Stomach (tissue), 8 donors: ENCODE measurements at regions not wholly inside any gene's neighbourhood (a gene's known extent, or its start where the extent isn't known, plus 50 kb on each side); places are given as distances from the start of the nearest gene placed in this dataset.
"Not testable (repeated sequence)": the region's sequence is repeated elsewhere in the genome, so short reads cannot be mapped to it uniquely, and the experiment has no call there.

Experiments
- DNase-seq, 2 donors: peaks; one replicate each; pipeline versions ENCODE4 v3.0.0 to v3.0.0-alpha.2; 2013 to 2019
- H3K27ac ChIP-seq, 5 donors: fragments of 200-600 bp in 4 of 5; sonication (generic) in 4 of 5; one replicate each; pipeline ENCODE4 v1.5.1; 2013 to 2019; ENCODE audit warnings: mild to moderate bottlenecking in 1 of 5, moderate library complexity in 1 of 5
- H3K27me3 ChIP-seq, 3 donors: fragments of 200-600 bp; sonication (generic); one replicate each; pipeline ENCODE4 v1.5.1; 2017 to 2019; ENCODE audit warnings: mixed run types in 1 of 3
- H3K36me3 ChIP-seq, 4 donors: fragments of 200-600 bp; sonication (generic); 1 replicate in 3 of 4; 2 replicates in 1 of 4; pipeline ENCODE4 v1.5.1; 2016 to 2019
- H3K4me1 ChIP-seq, 4 donors: fragments of 200-600 bp; sonication (generic); one replicate each; pipeline ENCODE4 v1.5.1; 2016 to 2019
- H3K4me3 ChIP-seq, 4 donors: fragments of 200-600 bp; sonication (generic) in 3 of 4; one replicate each; pipeline ENCODE4 v1.5.1; 2016 to 2019; ENCODE audit warnings: mild to moderate bottlenecking in 1 of 4
- H3K9me3 ChIP-seq, 4 donors: fragments of 200-600 bp; sonication (generic); one replicate each; pipeline ENCODE4 v1.5.1; 2016 to 2019
- EP300 ChIP-seq: sonication (generic); formaldehyde crosslinking; IDR thresholded peaks from one replicate; pipeline ENCODE4 v1.6.1; 2017; ENCODE audit warnings: antibody characterized with exemption
- POLR2A ChIP-seq, 4 donors: fragments of 450-650 bp; IDR thresholded peaks; one replicate each; pipeline ENCODE4 v1.6.1; 2016; ENCODE audit warnings: antibody characterized with exemption in 4 of 4, control low read depth in 2 of 4, mild to moderate bottlenecking in 1 of 4, moderate library complexity in 1 of 4
- POLR2AphosphoS5 ChIP-seq, 3 donors: sonication (generic); formaldehyde crosslinking; IDR thresholded peaks; one replicate each; pipeline ENCODE4 v1.6.1; 2016; ENCODE audit warnings: antibody characterized with exemption in 3 of 3
- WGBS, 5 donors: extraction: QIAGEN DNeasy Blood & Tissue Kit in 3 of 5; methylation state at CpG; one replicate each; pipeline versions ENCODE4 v1.1.5 to v1.1.7; 2013 to 2018; 5-methylcytosine and 5-hydroxymethylcytosine counted together
- intact Hi-C: fragments of 100-400 bp; cut with DNase I; formaldehyde crosslinking; loops from one replicate; pipeline ENCODE4 v1.15.1; 2023; ENCODE audit warnings: low total_unique reads
- TF ChIP-seq, protein P1 (sequence below), 7 experiments: fragments of 450-650 bp in 4 of 7; fragments of 200-600 bp in 3 of 7; sonication (generic) in 3 of 7; IDR thresholded peaks; one replicate each; pipeline ENCODE4 v1.5.1; 2016 to 2019; ENCODE audit warnings: antibody characterized with exemption in 7 of 7, control low read depth in 2 of 7, mild to moderate bottlenecking in 1 of 7
- donor health status: healthy with polysubstance abuse.
- donor health status: Bipolar disorder and iron deficiency.
- donor health status: healthy.

DNA sequence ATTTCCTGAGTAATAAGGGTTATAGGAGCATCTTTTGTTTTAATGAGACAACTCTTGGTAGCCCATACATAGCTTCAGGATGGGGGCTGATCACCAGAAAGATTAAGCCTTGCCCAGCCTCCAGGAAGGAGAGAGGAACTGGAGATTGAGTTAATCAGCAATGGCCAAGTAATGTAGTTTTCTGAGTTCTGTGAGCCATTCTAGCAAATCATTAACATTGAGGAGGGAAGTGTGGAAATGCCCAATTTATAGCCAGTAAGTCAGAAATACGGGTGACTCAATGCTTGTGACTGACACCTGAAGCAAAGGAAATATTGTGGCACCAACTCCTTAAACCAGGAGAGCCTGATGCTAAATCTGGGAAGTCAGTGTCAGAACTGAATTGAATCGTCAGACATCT, 205.1 kb upstream of the SRD5A2 start:
- TF ChIP-seq POLR2A (IDR thresholded peaks at IDR 0.05) (no peak), POLR2AphosphoS5 (IDR thresholded peaks at IDR 0.05) (no peak)
- 55 to 61% (median 58%) methylated on average over 2 of the region's 2 CpGs for WGBS, 5 donors
- no peak overlapping the region for H3K27ac ChIP-seq
- no peaks in the 10 kb centered on the region for H3K27me3 ChIP-seq
- intact Hi-C loops, result no loop called here
- no peaks in the 10 kb centered on the region for H3K4me1 ChIP-seq
- peaks cover 0 to 14% (median 11%) of the 10 kb centered on the region in 4 donors for H3K9me3 ChIP-seq
- DNase-seq, result no peak
- H3K36me3 ChIP-seq, result no peaks in the 10 kb centered on the region
- H3K4me3 ChIP-seq, result no peak overlapping the region

DNA sequence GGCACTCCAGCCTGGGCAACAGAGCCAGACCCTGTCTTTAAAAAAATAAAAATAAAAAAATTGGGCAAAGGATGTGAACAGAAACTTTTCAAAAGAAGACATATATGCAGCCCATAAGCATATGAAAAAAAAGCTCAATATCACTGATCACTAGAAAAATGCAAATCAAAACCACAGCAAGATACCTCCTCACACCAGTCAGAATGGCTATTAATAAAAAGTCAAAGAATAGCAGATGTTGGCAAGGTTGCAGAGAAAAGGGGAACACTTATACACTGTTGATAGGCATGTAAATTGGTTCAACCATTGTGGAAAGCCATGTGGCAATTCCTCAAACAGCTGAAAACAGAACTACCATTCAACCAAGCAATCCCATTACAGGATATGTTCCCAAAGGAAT, 204.1 kb upstream of the SRD5A2 start:
- no peak for TF ChIP-seq POLR2A (IDR thresholded peaks at IDR 0.05)
- TF ChIP-seq POLR2AphosphoS5 (IDR thresholded peaks at IDR 0.05), result no peak
- no peak for TF ChIP-seq EP300
- TF ChIP-seq, protein P1, sequence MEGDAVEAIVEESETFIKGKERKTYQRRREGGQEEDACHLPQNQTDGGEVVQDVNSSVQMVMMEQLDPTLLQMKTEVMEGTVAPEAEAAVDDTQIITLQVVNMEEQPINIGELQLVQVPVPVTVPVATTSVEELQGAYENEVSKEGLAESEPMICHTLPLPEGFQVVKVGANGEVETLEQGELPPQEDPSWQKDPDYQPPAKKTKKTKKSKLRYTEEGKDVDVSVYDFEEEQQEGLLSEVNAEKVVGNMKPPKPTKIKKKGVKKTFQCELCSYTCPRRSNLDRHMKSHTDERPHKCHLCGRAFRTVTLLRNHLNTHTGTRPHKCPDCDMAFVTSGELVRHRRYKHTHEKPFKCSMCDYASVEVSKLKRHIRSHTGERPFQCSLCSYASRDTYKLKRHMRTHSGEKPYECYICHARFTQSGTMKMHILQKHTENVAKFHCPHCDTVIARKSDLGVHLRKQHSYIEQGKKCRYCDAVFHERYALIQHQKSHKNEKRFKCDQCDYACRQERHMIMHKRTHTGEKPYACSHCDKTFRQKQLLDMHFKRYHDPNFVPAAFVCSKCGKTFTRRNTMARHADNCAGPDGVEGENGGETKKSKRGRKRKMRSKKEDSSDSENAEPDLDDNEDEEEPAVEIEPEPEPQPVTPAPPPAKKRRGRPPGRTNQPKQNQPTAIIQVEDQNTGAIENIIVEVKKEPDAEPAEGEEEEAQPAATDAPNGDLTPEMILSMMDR (IDR thresholded peaks at IDR 0.05), result no peak
- Histone ChIP-seq H3K36me3 (no peaks in the 10 kb centered on the region), H3K4me1 (no peaks in the 10 kb centered on the region), H3K9me3 (peaks cover 0 to 14% (median 11%) of the 10 kb centered on the region in 4 donors), H3K4me3 (no peak overlapping the region), H3K27ac (no peak overlapping the region), H3K27me3 (no peaks in the 10 kb centered on the region)
- DNase-seq, result no peak
- intact Hi-C loops, result no loop called here

DNA sequence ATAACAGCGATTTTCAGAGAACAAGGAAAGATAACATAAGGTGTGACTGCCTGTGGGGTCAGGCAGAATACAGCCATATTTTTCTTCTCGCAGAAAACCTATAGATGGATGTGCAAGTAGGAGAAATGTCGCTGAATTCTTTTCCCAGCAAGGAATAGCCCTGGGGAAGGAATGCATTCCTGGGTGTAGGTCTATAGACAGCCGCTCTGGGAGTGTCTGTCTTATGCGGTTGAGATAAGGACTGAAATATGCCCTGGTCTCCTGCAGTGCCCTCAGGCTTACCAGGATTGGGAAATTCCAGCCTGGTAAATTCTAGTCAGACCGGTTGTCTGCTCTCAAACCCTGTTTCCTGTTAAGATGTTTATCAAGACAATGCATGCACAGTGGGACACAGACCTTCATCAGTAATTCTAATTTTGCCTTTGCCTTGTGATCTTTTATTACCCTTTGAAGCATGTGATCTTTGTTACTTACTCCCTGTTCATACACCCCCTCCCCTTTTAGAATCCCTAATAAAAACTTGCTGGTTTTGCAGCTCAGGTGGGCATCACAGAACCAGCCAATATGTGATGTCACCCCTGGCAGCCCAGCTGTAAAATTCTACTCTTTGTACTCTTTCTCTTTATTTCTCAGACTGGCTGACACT, 202.8 kb upstream of the SRD5A2 start:
- WGBS, 5 donors, result 75 to 83% (median 80%) methylated on average over 6 of the region's 6 CpGs
- H3K4me1 ChIP-seq, H3K27ac ChIP-seq, intact Hi-C loops, H3K27me3 ChIP-seq, H3K4me3 ChIP-seq, DNase-seq, H3K36me3 ChIP-seq: not testable (repeated sequence)
- H3K9me3 ChIP-seq, result peaks cover 0 to 14% (median 11%) of the 10 kb centered on the region in 4 donors

DNA sequence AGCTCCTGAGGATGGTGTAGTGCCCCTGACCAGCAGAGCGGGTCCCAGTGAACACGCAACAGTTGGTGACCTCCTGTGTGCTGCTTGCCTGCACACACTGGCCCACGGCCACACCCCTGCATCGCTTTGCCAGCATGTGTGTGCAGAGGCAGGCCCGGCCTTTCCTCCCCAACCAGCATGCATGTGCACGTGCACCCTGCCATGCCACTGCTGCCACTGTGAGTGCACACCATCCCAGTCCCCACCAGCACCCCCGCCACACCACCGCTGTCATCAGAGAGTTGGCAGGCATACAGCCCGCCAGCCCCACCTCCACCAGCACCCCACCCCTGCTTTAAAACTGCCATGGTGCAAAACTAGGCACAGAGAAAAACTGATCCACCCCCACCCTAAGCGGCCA, 197.4 kb upstream of the SRD5A2 start:
- no peaks in the 10 kb centered on the region for H3K4me1 ChIP-seq
- H3K27ac ChIP-seq, result no peak overlapping the region
- DNase-seq, result no peak
- WGBS, 5 donors, result 76 to 97% (median 83%) methylated on average over 6 to 10 of the region's 10 CpGs
- intact Hi-C loops, result no loop called here
- peaks cover 0 to 6% (median 2%) of the 10 kb centered on the region in 4 donors for H3K9me3 ChIP-seq
- no peak overlapping the region for H3K4me3 ChIP-seq
- H3K27me3 ChIP-seq, result no peaks in the 10 kb centered on the region
- H3K36me3 ChIP-seq, result no peaks in the 10 kb centered on the region
- TF ChIP-seq POLR2AphosphoS5 (IDR thresholded peaks at IDR 0.05) (no peak), EP300 (no peak), POLR2A (IDR thresholded peaks at IDR 0.05) (no peak)
- TF ChIP-seq, protein P1 (IDR thresholded peaks at IDR 0.05), result no peak

DNA sequence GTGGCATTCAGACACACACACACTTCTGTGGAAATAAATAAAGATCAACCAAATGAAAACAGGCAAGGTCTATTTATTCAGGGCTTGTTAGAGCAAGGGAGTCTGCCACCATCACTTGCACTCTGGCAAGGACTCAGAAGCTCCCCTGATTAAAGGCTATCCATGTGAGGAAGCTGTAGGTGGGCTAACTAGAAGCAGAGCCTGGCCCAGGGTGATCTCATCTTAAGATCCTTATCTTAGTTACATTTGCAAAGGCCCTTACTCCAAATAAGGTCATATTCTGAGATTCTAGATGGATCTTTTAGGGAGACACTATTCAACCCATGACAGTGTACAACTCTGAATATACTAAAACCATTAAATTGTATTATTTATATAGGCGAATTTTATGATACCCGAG, 190.0 kb upstream of the SRD5A2 start:
- Histone ChIP-seq H3K4me3 (no peak overlapping the region), H3K9me3 (no peaks in the 10 kb centered on the region), H3K27me3 (no peaks in the 10 kb centered on the region), H3K4me1 (no peaks in the 10 kb centered on the region), H3K36me3 (no peaks in the 10 kb centered on the region), H3K27ac (no peak overlapping the region)
- WGBS, 5 donors, result 81 to 90% (median 86%) methylated on average over 2 of the region's 2 CpGs
- DNase-seq, result no peak
- TF ChIP-seq POLR2A (IDR thresholded peaks at IDR 0.05), result no peak
- intact Hi-C loops, result no loop called here

DNA sequence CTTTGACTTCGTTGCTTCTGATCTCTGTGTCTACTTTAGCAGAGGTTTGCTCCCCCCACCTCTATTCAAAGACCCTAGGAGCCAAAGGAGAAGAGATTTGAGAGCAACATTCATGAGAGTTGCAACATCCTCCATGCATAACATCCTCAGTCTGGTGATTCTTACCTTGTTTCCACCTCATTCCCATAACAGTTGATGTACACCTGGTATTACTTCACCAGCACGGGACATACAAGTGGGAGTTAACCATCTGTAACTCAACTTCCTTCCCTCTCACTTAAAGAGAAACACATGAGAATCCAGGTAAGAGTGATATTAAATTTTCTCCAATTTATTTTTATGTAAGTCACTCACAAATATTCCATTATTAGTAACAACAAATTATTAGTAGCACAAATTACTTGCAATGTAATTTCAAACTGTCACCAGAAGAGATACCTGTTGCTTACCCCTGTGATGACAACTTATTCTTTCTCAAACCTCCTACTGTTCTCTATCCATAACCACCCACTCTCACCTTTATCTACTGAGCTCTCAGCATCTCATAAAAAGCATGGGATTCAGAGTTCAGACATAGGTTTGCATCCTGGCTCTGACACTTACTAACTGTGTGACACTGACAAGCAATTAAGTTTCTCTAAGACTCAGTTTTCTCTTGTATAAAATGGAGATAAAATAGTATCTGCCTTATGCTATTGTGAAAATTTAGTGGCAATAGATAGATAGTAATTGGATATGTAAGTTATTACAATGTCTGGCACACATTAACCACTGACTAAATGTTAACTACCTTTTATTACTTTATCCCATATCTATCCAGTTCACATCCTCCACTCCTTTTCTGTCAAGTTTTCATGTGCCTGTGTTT, 184.6 kb upstream of the SRD5A2 start:
- H3K4me1 ChIP-seq, result no peaks in the 10 kb centered on the region
- intact Hi-C loops, result no loop called here
- H3K27ac ChIP-seq, result no peak overlapping the region

More for the DNA sequence above, 184.6 kb upstream of the SRD5A2 start:
- DNase-seq, result no peak
- no peaks in the 10 kb centered on the region for H3K36me3 ChIP-seq
- TF ChIP-seq POLR2AphosphoS5 (IDR thresholded peaks at IDR 0.05) (no peak), POLR2A (IDR thresholded peaks at IDR 0.05) (no peak), EP300 (no peak)
- TF ChIP-seq, protein P1 (IDR thresholded peaks at IDR 0.05), result no peak
- no peaks in the 10 kb centered on the region for H3K9me3 ChIP-seq
- no peaks in the 10 kb centered on the region for H3K27me3 ChIP-seq
- 51 to 74% (median 64%) methylated on average over 2 of the region's 2 CpGs for WGBS, 5 donors
- no peak overlapping the region for H3K4me3 ChIP-seq
